ENCODE measurements at regions not wholly inside any gene's neighbourhood (a gene's known extent, or its start where the extent isn't known, plus 50 kb on each side); places are given as distances from the start of the nearest gene placed in this dataset.

DNA sequence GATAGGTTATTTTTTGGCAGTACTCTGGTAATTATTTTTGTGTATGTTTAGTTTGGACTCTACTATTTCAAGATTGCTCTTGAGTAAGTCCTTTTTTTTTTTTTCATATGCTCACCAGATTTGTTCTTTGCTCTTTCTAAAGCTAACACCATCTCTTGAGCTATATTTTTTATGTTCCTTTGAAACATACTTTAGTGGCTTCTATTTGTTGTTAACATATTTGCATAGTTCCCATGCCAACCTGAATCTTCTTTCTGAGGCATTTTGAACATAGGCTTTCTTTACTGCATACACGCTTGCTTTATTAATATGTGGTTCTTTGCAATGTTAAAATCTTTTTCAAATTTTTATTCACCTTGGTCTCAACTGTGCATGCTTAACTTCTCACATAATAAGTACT lies 1644.9 kb downstream of the SUCLG1 start:
- Histone ChIP-seq H3K4me3 (ENCODE audit: low read depth, low read length) (no peak overlapping the region), H3K36me3 (no peaks in the 10 kb centered on the region)

GRCh38 chr2:82811946-82812345 lies 1647.1 kb downstream of the SUCLG1 start:
- H3K27me3 ChIP-seq: no peaks in the 10 kb centered on the region
- H3K4me3 ChIP-seq (ENCODE audit: low read depth, low read length): no peak overlapping the region
- TF ChIP-seq, protein P1, sequence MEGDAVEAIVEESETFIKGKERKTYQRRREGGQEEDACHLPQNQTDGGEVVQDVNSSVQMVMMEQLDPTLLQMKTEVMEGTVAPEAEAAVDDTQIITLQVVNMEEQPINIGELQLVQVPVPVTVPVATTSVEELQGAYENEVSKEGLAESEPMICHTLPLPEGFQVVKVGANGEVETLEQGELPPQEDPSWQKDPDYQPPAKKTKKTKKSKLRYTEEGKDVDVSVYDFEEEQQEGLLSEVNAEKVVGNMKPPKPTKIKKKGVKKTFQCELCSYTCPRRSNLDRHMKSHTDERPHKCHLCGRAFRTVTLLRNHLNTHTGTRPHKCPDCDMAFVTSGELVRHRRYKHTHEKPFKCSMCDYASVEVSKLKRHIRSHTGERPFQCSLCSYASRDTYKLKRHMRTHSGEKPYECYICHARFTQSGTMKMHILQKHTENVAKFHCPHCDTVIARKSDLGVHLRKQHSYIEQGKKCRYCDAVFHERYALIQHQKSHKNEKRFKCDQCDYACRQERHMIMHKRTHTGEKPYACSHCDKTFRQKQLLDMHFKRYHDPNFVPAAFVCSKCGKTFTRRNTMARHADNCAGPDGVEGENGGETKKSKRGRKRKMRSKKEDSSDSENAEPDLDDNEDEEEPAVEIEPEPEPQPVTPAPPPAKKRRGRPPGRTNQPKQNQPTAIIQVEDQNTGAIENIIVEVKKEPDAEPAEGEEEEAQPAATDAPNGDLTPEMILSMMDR (IDR thresholded peaks at IDR 0.05; ENCODE audit: low read depth, low read length): no peak
- H3K36me3 ChIP-seq: no peaks in the 10 kb centered on the region
- H3K4me1 ChIP-seq: no peaks in the 10 kb centered on the region
- DNase-seq: no peak
- H3K9me3 ChIP-seq: no peaks in the 10 kb centered on the region

More for the DNA sequence above, 1644.9 kb downstream of the SUCLG1 start:
- Histone ChIP-seq H3K27me3 (no peaks in the 10 kb centered on the region), H3K4me1 (no peaks in the 10 kb centered on the region), H3K9me3 (no peaks in the 10 kb centered on the region)
- TF ChIP-seq, protein P1 (IDR thresholded peaks at IDR 0.05; ENCODE audit: low read depth, low read length): no peak
- DNase-seq: no peak

DNA sequence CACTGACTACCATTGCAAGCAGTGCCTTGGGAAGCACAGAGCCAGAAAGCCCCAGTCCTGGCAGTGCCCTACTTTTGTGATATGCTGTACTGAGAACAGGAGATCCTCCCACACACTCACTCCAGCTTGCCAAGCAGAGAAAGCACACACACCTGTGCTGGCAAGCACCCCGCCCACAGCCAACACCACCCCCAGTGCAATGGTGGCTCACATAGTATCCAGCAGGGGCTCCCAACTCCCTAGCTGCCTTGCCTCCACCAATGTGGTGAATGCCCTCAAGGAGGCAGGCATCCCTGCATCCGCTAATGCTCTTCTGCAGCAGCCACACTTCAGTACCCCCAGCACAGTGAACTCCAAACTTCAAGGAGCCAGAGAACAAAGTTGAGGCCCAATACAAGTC lies 1655.8 kb downstream of the SUCLG1 start:
- no peaks in the 10 kb centered on the region for H3K9me3 ChIP-seq
- H3K36me3 ChIP-seq: no peaks in the 10 kb centered on the region
- H3K27me3 ChIP-seq: no peaks in the 10 kb centered on the region
- TF ChIP-seq, protein P1 (IDR thresholded peaks at IDR 0.05; ENCODE audit: low read depth, low read length): no peak
- H3K4me3 ChIP-seq (ENCODE audit: low read depth, low read length): no peak overlapping the region
- DNase-seq: no peak
- H3K4me1 ChIP-seq: no peaks in the 10 kb centered on the region

DNA sequence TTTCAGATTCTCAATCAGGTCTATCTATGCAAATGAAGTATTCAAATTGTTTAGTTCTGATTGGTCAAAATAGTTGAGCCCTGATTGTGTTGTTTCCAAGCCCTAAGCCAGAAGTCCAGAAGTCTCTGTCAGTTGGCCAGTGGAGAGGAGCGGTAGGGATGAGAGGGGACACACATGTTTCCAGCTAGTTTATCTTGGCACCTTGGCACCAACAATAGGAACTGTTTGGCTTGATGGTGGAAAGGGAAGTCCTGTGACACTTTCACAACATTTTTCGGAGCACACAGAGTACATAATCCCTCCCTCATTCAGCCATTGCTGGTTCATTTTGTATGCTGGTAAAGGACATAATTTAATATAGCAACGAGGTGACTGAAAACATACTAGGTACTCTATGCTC lies 1661.6 kb downstream of the SUCLG1 start:
- TF ChIP-seq, protein P1 (IDR thresholded peaks at IDR 0.05; ENCODE audit: low read depth, low read length): no peak
- H3K9me3 ChIP-seq: no peaks in the 10 kb centered on the region
- H3K36me3 ChIP-seq: no peaks in the 10 kb centered on the region
- H3K4me1 ChIP-seq: no peaks in the 10 kb centered on the region
- no peak overlapping the region for H3K4me3 ChIP-seq (ENCODE audit: low read depth, low read length)
- H3K27me3 ChIP-seq: no peaks in the 10 kb centered on the region
- no peak for DNase-seq

DNA sequence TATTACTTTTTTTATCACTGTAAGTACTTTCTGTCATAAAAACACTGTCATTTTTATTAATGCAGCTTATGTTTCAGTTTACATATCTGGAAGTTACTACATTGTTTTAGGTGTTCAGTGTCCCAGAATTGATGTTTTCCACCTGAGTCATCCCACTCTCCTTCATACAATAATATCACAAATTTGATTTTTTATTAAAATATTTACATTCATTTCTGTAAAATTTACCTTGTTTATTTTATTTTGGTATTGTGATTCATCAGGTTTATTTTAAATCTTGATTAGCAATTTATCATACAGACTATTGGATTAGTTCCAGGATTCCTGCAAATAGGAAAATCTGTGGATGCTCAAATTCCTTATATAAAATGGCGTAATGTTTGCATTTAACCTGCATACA lies 1662.9 kb downstream of the SUCLG1 start:
- no peaks in the 10 kb centered on the region for H3K36me3 ChIP-seq
- no peaks in the 10 kb centered on the region for H3K9me3 ChIP-seq
- TF ChIP-seq, protein P1 (IDR thresholded peaks at IDR 0.05; ENCODE audit: low read depth, low read length): no peak
- DNase-seq: no peak
- no peaks in the 10 kb centered on the region for H3K4me1 ChIP-seq
- no peaks in the 10 kb centered on the region for H3K27me3 ChIP-seq
- no peak overlapping the region for H3K4me3 ChIP-seq (ENCODE audit: low read depth, low read length)

- Histone ChIP-seq H3K4me1 (no peaks in the 10 kb centered on the region), H3K4me3 (ENCODE audit: low read depth, low read length) (no peak overlapping the region), H3K9me3 (no peaks in the 10 kb centered on the region), H3K27me3 (no peaks in the 10 kb centered on the region), H3K36me3 (no peaks in the 10 kb centered on the region)
- TF ChIP-seq, protein P1 (IDR thresholded peaks at IDR 0.05; ENCODE audit: low read depth, low read length): no peak
- no peak for DNase-seq
These were observed 1663.6 kb downstream of the SUCLG1 start for GRCh38 chr2:82795446-82795845.
